ENCODE measurements at regions not wholly inside any gene's neighbourhood (a gene's known extent, or its start where the extent isn't known, plus 50 kb on each side); places are given as distances from the start of the nearest gene placed in this dataset.

GRCh38 chr5:136615251-136616119 lies 250.1 kb upstream of the TRPC7 start:
- no peak overlapping the region for H2AFZ ChIP-seq (ENCODE audit: low read length)
- no peak overlapping the region for H3K4me2 ChIP-seq (ENCODE audit: low read depth, low read length, poor library complexity, severe bottlenecking)
- H3K79me2 ChIP-seq (ENCODE audit: insufficient read depth, low read length), result no peaks in the 10 kb centered on the region

GRCh38 chr5:136613230-136613629 lies 247.9 kb upstream of the TRPC7 start:
- TF ChIP-seq CTCF (conservative IDR thresholded peaks at IDR 0.05; ENCODE audit: low read length) (no peak), EZH2phosphoT487 (IDR thresholded peaks at IDR 0.05; ENCODE audit: borderline replicate concordance) (no peak)
- Histone ChIP-seq H3K27me3 (ENCODE audit: insufficient read depth, low read length, poor library complexity, severe bottlenecking) (no peaks in the 10 kb centered on the region), H3F3A (ENCODE audit: low read depth) (no peaks in the 10 kb centered on the region), H3K4me2 (ENCODE audit: low read depth, low read length, poor library complexity, severe bottlenecking) (no peak overlapping the region), H3K4me1 (ENCODE audit: insufficient read depth, low read length, poor library complexity, severe bottlenecking) (peaks cover 31% of the 10 kb centered on the region), H3K79me2 (ENCODE audit: insufficient read depth, low read length) (no peaks in the 10 kb centered on the region), H3K9me3 (ENCODE audit: insufficient read depth, low read depth, low read length) (no peaks in the 10 kb centered on the region), H3K36me3 (ENCODE audit: insufficient read depth, low read length) (no peaks in the 10 kb centered on the region), H3K9me2 (replicated peaks; ENCODE audit: low read depth, low read length) (no peaks in the 10 kb centered on the region), H4K20me1 (ENCODE audit: insufficient read depth, low read length, poor library complexity, severe bottlenecking) (no peaks in the 10 kb centered on the region), H3K9ac (ENCODE audit: low read depth, low read length, poor library complexity, severe bottlenecking) (no peak overlapping the region), H2AFZ (ENCODE audit: low read length) (no peak overlapping the region), H3K4me3 (ENCODE audit: low read length, poor library complexity, severe bottlenecking) (no peak overlapping the region)

More at GRCh38 chr5:136615251-136616119, 250.1 kb upstream of the TRPC7 start:
- no peaks in the 10 kb centered on the region for H3K36me3 ChIP-seq (ENCODE audit: insufficient read depth, low read length)
- no peaks in the 10 kb centered on the region for H3K9me2 ChIP-seq (replicated peaks; ENCODE audit: low read depth, low read length)
- no peaks in the 10 kb centered on the region for H4K20me1 ChIP-seq (ENCODE audit: insufficient read depth, low read length, poor library complexity, severe bottlenecking)
- H3F3A ChIP-seq (ENCODE audit: low read depth), result no peaks in the 10 kb centered on the region; the same call in 1 of the 2 replicates
- no peak overlapping the region for H3K4me3 ChIP-seq (ENCODE audit: low read length, poor library complexity, severe bottlenecking)
- TF ChIP-seq CTCF (conservative IDR thresholded peaks at IDR 0.05; ENCODE audit: low read length) (no peak), EZH2phosphoT487 (IDR thresholded peaks at IDR 0.05; ENCODE audit: borderline replicate concordance) (no peak)
- no peaks in the 10 kb centered on the region for H3K27me3 ChIP-seq (ENCODE audit: insufficient read depth, low read length, poor library complexity, severe bottlenecking)
- H3K4me1 ChIP-seq (ENCODE audit: insufficient read depth, low read length, poor library complexity, severe bottlenecking), result peaks cover 54% of the 10 kb centered on the region
- H3K9me3 ChIP-seq (ENCODE audit: insufficient read depth, low read depth, low read length), result no peaks in the 10 kb centered on the region
- no peak overlapping the region for H3K9ac ChIP-seq (ENCODE audit: low read depth, low read length, poor library complexity, severe bottlenecking)

GRCh38 chr5:136605638-136606037 lies 240.3 kb upstream of the TRPC7 start:
- Histone ChIP-seq H3K9ac (ENCODE audit: low read depth, low read length, poor library complexity, severe bottlenecking) (no peak overlapping the region), H3K9me3 (ENCODE audit: insufficient read depth, low read depth, low read length) (peaks cover 11% of the 10 kb centered on the region; the same call in 1 of the 2 replicates), H3K27me3 (ENCODE audit: insufficient read depth, low read length, poor library complexity, severe bottlenecking) (no peaks in the 10 kb centered on the region), H3K9me2 (replicated peaks; ENCODE audit: low read depth, low read length) (no peaks in the 10 kb centered on the region), H3F3A (ENCODE audit: low read depth) (no peaks in the 10 kb centered on the region), H4K20me1 (ENCODE audit: insufficient read depth, low read length, poor library complexity, severe bottlenecking) (no peaks in the 10 kb centered on the region), H3K4me3 (ENCODE audit: low read length, poor library complexity, severe bottlenecking) (no peak overlapping the region), H2AFZ (ENCODE audit: low read length) (no peak overlapping the region), H3K79me2 (ENCODE audit: insufficient read depth, low read length) (no peaks in the 10 kb centered on the region), H3K36me3 (ENCODE audit: insufficient read depth, low read length) (no peaks in the 10 kb centered on the region), H3K4me2 (ENCODE audit: low read depth, low read length, poor library complexity, severe bottlenecking) (no peak overlapping the region), H3K4me1 (ENCODE audit: insufficient read depth, low read length, poor library complexity, severe bottlenecking) (no peaks in the 10 kb centered on the region)
- TF ChIP-seq EZH2phosphoT487 (IDR thresholded peaks at IDR 0.05; ENCODE audit: borderline replicate concordance) (no peak), CTCF (conservative IDR thresholded peaks at IDR 0.05; ENCODE audit: low read length) (no peak)

All from Loucy (cell line).